Limb (tissue), 2 donors: ENCODE measurements at regions not wholly inside any gene's neighbourhood (a gene's known extent, or its start where the extent isn't known, plus 50 kb on each side); places are given as distances from the start of the nearest gene placed in this dataset.

Experiments
- DNase-seq, 2 donors: peaks; one replicate each; pipeline ENCODE4 v3.0.0-alpha.2; 2016; ENCODE audit errors: extremely low spot score in 2 of 2

DNA sequence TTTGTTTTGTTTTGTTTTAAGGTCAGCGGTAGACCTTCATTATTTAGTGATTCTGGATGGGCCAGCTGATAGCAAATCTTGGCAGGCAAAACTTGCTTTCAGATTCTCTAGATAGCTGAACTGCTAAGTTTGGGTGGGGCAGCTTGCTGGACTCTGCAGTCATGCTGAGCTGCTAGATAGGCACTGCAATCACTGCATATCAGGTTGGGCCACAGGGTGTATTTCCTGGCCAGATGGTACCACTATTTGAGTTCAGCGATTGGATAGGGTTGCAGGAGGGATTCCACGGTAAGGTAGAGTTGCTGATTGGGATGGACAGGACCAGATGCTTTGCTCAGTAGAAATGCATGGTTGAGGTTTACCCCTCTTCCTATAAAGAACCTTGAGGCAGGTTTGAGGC is 579.3 kb upstream of the ADGRL4 start:
- no peak for DNase-seq

DNA sequence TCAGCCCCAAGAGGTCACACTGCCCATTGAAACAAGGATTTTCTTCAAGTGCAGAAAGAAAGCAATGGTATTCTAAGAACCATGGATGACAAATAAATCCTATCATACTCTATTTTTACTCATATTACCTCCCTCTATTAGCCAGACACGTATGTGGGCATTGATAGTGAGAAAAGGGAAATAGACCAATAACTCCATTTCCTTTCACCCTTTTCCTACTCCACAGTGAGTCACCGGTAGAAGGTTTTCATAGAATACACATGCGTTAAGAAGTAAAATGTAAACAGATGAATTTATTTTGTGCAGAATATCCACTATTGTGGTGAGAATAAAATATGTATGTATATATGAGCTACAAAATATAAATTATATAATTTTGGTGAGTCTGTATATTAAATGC is 568.9 kb upstream of the ADGRL4 start:
- no peak for DNase-seq

DNA sequence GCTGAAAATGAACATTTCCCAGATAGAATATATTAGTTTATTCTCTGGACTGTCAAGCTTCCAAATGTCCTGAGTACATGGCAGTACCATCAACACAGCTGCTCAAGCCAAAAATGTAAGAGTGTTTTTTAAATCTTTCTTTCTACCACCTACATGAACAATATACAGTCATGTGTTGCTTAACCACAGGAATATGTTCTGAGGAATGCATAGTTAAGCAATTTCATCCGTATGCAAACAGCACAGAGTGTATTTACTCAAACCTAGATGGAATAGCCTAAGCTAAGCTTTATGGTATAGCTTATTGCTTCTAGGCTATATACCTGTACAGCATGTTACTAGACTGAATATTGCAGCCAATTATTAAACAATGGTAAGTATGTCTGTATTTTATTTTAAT is 561.9 kb upstream of the ADGRL4 start:
- no peak for DNase-seq

DNA sequence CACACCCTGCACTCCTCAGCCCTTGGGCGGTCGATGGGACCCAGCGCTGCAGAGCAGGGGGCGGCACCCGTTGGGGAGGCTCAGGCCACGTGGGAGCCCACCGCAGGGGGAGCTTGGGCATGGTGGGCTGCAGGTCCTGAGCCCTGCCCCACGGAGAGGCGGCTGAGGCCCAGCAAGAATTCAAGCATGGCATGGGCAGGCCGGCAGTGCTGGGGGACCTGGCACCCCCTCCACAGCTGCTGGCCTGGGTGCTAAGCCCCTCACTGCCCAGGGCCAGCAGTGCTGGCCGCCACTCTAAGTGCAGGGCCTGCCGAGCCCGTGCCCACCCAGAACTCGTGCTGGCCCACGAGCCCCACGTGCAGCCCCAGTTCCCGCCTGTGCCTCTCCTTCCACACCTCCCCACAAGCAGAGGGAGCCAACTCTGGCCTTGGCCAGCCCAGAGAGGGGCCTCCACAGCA is 555.0 kb upstream of the ADGRL4 start:
- no peak for DNase-seq

DNA sequence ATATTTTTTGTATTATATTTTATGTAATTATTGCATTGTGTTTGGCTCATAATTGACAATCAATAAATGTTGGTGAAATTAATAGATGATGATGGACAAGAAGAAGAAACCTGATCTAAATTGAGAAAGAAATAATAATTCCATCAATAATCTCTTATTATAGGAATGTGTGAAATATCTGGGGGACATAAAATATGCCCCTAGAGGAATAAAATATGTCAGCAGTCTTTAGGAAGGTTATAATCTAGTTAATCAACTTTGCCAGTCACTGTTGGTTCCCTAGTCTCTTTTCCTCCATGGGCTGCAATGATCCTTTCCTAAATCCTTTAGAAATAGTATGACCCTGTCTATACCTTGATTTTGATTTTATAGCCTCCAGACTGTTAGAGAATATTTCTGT is 549.7 kb upstream of the ADGRL4 start:
- no peak for DNase-seq

DNA sequence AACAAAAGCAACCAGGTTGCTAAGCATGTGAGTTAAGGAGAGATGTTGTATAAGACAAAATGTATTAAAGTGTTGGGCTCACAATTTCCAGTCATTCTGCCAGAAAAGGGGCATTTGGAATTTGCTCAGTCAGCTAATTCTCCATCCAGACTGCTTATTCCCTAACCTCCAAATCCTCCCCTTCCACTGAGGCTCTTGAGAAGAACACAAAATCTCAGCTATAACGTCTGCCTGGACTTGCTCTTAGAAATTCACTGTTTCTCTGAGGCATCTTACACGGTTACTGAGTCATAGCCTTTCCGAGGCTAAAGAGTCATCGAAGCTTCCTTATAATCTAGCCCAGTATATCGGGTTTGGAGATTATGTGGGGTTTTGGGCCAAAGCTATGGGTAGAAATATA is 548.2 kb upstream of the ADGRL4 start:
- DNase-seq, result no peak

DNA sequence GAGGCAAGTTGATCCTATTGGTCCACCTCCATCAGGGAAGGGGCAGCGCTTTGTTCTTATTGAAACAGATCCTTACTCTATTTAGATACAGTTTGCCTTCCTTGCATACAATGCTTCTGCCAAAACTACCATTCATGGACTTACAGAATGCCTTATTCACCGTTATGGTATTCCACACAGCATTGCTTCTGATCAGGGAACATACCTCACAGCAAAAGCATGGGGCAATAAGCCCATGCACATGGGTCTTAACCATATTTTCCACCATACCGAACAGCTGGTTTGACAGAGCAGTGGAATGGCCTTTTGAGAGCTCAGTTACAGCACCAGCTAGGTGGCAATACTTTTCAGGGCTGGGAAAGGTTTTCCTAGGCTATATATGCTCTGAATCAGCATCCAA is 544.8 kb upstream of the ADGRL4 start:
- DNase-seq, result no peak

DNA sequence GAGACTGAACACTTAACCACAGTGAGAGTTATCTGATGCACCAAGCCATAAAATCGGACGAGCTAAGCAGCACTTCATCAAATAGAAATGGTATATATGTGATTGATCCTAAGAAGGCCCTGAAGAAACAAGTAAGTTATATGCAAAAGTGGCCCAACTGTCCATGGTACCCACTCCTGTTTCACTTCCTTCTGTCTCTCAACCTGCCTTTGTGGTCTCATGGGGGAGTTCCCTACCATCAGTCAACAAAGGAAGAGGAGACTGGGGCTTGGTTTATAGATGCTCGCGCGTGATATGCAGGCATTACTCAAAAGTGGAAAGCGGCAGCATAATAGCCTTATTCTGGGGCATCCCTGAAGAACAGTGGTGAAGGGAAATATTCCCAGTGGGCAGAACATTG is 543.9 kb upstream of the ADGRL4 start:
- no peak for DNase-seq

DNA sequence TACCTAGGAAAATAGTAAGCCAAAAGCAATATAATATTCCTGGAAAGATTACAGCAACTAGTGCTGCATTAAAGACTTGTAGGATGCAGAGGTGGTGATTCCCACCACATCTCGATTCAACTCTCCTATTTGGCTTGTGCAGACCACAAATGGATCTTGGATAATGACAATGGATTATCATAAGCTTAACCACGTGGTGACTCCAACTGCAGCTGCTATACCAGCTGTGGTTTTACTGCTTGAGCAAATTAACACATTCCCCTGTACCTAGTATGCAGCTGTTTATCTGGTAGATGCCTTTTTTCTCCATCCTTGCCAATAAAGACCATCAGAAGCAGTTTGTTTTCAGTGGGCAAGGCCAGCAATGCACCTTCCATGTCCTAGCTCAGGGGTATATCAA is 542.7 kb upstream of the ADGRL4 start:
- DNase-seq, result peak in 1 of 2 donors; percentile 7

DNA sequence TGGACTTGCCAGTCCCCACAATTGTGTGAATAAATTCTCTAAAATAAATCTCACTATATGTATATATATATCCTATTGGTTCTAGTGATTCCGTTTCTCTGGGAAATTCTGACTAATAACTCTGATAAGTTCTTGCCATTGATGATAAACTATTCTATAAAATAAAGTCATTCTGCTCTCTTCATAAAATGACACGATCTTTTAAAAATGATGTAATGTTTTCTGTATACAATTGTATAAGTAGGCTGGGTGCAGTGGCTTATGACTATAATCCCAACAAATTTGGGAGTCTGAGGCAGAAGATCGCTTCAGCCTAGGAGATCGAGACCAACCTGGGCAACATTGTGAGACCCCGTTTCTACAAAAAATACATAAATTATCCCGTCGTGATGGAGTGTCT is 541.0 kb upstream of the ADGRL4 start:
- no peak for DNase-seq

DNA sequence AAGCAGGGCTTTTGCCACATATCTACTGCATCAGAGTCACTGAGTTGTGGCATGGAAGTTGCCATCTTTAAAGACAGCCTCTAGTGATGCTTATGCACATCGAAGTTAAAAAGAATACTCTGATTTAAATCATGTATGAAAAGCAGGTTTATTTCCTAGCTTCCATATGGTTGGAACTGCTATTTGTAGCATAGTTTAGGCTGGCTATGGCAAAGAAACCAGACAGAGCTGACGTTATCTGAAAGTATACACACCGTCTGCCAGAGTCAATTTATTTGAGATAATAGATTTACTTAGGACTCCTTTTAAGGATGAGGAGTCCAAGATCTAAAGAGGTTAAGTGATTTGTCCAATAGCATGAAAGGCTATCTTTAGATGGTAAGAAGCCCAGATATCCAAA is 536.9 kb upstream of the ADGRL4 start:
- no peak for DNase-seq

DNA sequence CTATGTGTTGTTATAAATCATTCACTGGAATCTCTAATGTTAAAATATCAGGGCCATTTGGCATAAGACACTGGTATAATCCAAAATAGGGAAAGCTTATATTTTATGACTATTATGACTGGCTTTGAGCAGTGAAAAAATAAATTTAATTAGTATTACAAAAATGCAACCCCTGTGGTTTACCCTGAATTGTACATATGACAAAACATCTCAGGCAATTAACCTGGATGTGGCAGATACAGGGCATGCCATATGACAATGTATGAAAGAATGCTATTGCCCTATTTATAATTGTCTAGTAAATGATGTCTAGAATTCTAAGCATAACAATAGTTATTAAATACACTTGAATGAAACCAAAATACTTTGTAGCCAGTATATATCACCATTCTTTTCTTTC is 532.5 kb upstream of the ADGRL4 start:
- no peak for DNase-seq

DNA sequence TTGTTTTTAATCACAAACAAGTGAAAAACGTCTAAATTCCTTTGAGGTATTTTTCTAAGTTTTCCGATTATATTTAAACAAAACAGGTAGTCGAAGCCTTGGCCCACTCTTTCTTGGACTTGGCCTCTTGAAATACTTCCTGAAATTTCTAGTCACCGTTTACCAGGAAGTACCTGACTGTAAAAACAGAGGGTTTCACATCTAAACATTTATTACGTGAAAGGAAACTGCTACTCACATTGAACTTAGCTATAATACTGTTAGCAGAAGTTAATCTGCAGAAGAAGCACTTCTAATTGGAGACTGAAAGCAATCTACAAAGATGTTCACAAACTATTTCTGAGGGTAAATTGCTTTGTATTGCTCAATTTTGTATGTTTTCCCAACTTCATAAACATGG is 526.0 kb upstream of the ADGRL4 start:
- no peak for DNase-seq

DNA sequence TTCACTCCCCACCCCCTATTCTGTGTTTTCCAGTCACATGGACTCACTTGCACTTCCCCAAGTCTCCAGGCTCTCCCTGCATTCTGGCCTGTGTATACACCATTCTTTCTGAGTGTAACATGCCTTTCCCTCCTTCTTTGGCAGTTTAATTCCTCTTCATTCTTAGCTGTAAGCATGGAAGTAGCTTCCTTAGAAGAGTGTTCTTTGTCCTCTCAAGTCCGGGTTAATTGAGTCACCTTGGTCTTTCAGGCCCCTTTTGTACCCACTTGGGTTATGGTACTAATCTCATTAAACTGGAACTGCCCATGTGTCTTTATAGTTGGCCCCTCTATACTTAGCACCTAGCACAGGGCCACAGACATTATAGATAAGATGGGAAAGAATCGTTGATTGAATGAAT is 525.3 kb upstream of the ADGRL4 start:
- DNase-seq, result no peak

DNA sequence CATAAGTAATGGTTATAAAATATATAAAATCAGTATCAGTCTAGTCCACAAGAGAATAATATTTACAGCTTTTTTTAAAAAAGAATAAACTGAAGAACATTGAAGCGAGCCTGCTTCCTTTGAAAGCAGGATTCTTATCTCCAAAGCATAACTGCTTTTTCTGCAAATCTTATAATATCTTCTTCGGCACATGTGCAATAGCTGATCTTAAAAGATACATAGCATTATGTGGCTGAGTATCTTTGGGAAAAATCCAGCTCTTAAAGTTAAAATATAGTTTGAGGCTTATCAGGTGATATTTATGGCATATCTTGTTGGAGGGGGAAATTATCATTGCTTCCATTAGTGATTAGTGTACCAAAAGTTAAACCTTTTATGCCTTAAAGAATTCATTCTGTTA is 523.9 kb upstream of the ADGRL4 start:
- no peak for DNase-seq

DNA sequence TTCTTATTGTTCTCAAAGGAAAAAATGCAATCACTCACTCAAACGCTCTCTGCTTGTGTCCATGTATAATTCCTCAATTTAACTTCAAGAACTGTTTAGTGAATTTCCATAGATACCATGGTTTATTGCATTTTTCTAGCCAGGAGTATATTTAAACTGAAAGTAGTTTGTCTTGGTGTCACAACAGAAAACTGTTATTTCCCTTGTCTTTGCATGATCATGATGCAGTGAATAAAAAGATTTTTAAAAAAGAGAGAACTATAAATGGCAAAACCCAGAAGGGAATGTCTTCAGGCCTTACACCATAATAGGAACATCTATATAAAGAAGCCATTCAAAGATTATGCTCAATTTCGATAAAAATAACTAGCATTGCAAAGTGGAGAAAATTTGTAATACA is 523.5 kb upstream of the ADGRL4 start:
- no peak for DNase-seq

DNA sequence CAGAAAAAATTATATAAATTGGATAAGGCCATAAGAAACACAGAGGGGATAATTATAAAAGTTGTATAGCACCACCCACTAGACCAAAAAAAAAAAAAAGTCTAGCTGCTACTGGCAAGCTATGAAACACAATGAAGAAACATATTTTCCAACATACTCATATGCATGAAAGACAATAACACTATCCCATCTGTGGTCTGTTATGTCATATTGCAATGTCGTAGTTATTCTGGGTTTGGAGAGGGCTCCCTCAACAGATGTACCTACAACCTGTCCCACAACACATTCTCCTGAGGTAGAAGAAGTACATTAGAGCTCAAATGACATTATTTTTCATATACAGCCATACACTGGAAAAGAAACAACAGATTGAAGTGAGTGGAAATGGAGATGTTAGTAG is 517.6 kb upstream of the ADGRL4 start:
- DNase-seq, result no peak

DNA sequence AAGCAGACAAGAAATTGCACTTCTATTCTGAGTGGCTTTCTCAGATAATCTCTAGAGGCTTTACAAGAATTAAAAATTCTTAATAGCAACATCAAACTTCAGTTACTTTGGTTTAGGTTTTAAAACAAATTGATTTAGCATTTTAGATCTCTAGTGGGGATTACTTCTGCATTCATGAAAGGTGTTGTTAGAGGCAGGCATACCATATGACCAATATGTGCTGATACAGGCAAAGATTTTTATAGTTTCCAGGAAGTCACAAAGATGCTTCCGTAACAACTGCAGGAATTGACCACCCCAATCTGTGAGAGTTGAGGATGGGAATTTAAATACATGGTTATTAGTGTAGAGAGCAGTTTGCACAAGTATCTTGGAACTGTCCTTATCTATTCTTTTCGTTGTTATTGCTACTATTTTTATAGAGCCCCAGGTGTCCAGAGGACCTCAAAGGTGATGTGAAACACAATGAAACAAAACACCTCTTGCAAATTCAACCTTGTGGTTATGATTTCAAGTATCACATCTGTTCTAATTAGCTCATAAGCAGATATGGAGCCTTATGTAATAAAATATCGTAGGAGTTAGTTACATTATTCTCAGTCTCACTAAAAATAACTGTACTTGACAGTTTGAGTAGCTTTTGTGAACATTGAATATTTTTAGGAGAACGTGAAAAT is 512.7 kb upstream of the ADGRL4 start:
- DNase-seq, result no peak

DNA sequence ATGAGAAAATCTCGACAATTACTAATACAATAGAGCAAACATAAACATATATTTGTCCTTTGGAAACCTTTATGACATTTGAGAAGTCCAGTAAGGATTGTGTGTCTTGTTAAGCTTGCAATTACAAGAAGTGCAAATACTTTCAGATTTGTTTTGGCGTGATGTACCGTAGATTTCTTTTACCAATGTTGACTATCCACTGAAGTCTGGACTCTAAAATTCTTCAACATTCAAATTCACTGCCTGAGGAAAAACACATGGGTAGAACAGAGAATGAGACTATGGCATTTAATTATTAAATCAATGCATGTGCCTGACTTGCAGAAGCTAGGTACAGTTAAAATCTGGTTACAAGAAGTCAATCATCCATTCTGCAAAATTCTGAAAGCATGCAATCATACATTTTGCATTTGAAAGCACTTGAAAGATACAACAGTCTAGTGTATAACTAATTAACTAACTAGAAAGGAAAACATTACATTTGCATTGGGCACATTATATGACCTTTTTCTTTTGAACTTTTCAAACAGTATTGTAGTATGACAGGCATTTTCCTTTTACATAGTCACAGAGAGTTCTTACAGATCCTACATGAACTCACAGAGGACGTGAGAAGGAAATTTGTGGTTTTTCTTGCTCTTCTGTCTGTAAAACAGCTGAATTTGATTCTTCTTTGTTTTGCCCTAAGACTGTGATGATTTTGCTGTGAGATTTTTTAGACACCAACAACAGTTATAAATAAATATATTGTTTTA is 511.1 kb upstream of the ADGRL4 start:
- DNase-seq, result no peak

DNA sequence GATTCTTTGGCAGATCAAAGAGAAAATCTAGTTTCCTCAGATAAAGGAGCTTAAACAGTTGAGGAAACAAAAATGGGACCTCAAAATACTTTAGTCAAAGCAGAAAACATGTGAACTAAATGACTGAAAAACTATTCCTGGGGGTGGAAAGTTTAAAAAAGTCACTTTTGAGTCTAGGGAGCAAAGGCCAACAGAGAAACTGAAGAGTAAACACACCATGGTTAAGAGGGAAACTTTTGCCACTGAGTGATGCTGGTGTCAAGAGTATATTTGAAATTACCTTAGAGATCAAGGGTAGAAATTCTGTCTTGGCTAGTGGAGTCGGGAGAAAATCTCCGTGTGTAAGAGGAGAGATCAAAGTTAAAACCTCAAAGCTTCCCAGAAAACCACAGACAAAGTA is 501.2 kb upstream of the ADGRL4 start:
- DNase-seq, result no peak

DNA sequence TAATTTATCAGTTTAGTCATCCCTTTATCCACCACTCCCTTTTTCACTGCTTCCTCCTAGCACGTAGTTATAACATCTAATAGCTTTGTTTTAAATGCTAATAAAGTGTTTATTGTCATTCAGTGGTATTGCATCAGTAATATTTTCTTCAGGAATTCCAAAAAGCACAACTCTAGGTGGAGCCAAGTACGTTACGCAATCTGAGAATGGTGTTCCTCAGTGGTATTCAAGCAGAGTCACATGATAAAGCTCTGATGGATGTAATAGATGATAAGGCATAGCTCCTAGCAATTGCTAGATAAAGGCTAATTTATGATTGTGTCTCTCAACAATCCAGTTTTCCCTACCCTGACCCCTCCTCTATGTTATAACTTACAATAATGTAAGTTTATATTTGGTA is 494.6 kb upstream of the ADGRL4 start:
- DNase-seq, result no peak

DNA sequence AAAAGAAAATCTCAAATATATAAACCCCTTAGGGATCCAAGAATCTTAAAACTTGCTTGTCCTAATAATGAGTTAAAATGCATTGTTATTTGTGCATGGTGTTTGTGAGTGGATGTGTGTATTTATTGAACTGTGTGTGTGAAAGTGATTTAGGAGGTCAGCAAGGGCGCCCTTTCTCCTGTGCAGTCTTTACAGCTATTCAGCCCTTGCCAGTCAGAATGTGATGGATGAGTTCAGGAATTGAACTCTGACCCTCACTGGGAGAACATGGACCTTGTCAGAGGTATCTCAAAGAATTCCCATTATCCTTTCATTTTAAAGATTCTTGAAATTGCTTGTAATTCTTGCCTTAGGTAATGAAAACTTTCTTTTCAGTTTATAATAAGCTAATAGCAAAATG is 493.0 kb upstream of the ADGRL4 start:
- no peak for DNase-seq

DNA sequence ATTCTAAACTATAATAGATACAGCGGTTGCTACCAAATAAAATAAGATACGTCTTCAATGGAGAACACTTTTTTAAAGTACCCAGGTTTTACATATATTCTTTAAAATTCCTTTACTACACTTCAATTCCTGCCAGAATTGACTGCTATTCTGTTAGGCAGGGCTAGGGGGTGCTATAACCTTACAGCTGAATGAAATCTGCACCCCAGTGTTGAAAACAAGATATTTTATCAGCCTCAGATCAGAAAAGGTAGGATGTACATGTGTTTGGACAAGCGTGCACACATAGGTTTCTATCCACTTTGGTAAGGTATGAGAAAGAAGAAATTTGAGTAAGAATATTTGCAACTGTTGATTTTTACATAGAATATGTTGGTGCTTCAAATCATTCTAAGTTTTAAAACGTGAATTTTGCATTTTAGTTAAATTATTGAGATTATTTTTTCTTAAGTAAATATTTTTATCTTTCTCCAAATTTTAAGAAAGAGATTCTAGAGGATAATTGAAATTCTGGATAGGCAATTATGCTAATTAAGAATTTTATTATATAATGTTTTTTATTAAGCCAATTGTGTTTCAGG is 490.8 kb upstream of the ADGRL4 start:
- DNase-seq, result peak in 1 of 2 donors; percentile 68
